K562 (cell line): ENCODE measurements at regions not wholly inside any gene's neighbourhood (a gene's known extent, or its start where the extent isn't known, plus 50 kb on each side); places are given as distances from the start of the nearest gene placed in this dataset.
A peak's percentile ranks its signal among the peaks of the same experiment; 100 is the strongest.

ENCODE experiments used
- ARHGAP35 ChIP-seq: fragments of 450-650 bp; IDR thresholded peaks from 2 replicates; pipeline ENCODE4 v1.6.1; 2018; ENCODE audit not compliant: partially characterized antibody
- DNMT1 ChIP-seq: fragments of 450-650 bp; IDR thresholded peaks from 2 replicates; pipeline ENCODE4 v1.6.1; 2016; ENCODE audit warnings: antibody characterized with exemption, mild to moderate bottlenecking
- EP300 ChIP-seq: IDR thresholded peaks from 2 replicates; pipeline ENCODE4 v1.6.1; 2012; ENCODE audit warnings: low read length, improper control_type of control experiment
- ETS2 ChIP-seq: IDR thresholded peaks from 2 replicates; pipeline ENCODE4 v1.6.1; 2016; ENCODE audit warnings: borderline replicate concordance, missing genetic modification characterization, mild to moderate bottlenecking, moderate library complexity, missing compliant biosample characterization; ENCODE audit not compliant: poor library complexity, severe bottlenecking
- HDAC8 ChIP-seq: fragments of 450-650 bp; IDR thresholded peaks from 2 replicates; pipeline ENCODE4 v1.6.1; 2016; ENCODE audit warnings: mild to moderate bottlenecking, missing genetic modification characterization, moderate library complexity, missing compliant biosample characterization
- L3MBTL2 ChIP-seq: fragments of 450-650 bp; IDR thresholded peaks from 2 replicates; pipeline ENCODE4 v1.6.1; 2016; ENCODE audit warnings: mild to moderate bottlenecking, moderate library complexity
- MITF ChIP-seq: IDR thresholded peaks from 2 replicates; pipeline ENCODE4 v1.6.1; 2014; ENCODE audit warnings: antibody characterized with exemption
- NFXL1 ChIP-seq: fragments of 450-650 bp; formaldehyde crosslinking; IDR thresholded peaks from 2 replicates; pipeline ENCODE4 v1.4.0; 2021; ENCODE audit warnings: mild to moderate bottlenecking
- POLR2B ChIP-seq: fragments of 450-650 bp; IDR thresholded peaks from 2 replicates; pipeline ENCODE4 v1.6.1; 2018; ENCODE audit warnings: low read depth; ENCODE audit not compliant: partially characterized antibody
- PTRF ChIP-seq: fragments of 450-650 bp; IDR thresholded peaks from 2 replicates; pipeline ENCODE4 v1.6.1; 2016; ENCODE audit warnings: mild to moderate bottlenecking, missing genetic modification characterization, missing compliant biosample characterization
- SIN3B ChIP-seq: fragments of 450-650 bp; IDR thresholded peaks from 2 replicates; pipeline ENCODE4 v1.6.1; 2017; ENCODE audit warnings: low read depth, mild to moderate bottlenecking, moderate library complexity
- SMAD4 ChIP-seq: fragments of 250-450 bp; sonication (Bioruptor Pico); conservative IDR thresholded peaks from 2 replicates; pipeline ENCODE4 v1.8.0; 2021; ENCODE audit warnings: inconsistent platforms, mild to moderate bottlenecking, moderate library complexity
- SRF ChIP-seq, 2 experiments: fragments of 250-450, 450-650 bp in 1 of 2; sonication (Bioruptor Pico) in 1 of 2; sonication (generic) in 1 of 2; formaldehyde crosslinking; IDR thresholded peaks; 2 replicates each; pipeline versions ENCODE4 v1.5.0 to v1.5.1; 2020 to 2022; ENCODE audit warnings: mild to moderate bottlenecking in 1 of 2, missing genetic modification reagents in 1 of 2
- TAL1 ChIP-seq: fragments of 450-650 bp; IDR thresholded peaks from 2 replicates; pipeline ENCODE4 v1.6.1; 2016; ENCODE audit warnings: mild to moderate bottlenecking
- USF2 ChIP-seq: sonication (generic); formaldehyde crosslinking; IDR thresholded peaks from 2 replicates; pipeline ENCODE4 v1.5.0; 2020; ENCODE audit warnings: missing genetic modification reagents
- XRCC4 ChIP-seq: IDR thresholded peaks from one replicate; pipeline ENCODE4 v1.6.1; 2011; ENCODE audit not compliant: insufficient read depth, insufficient read length; ENCODE audit errors: extremely low read depth
- ZNF398 ChIP-seq: fragments of 250-450 bp; sonication (Bioruptor Pico); IDR thresholded peaks from 2 replicates; pipeline ENCODE4 v1.8.0; 2021; ENCODE audit warnings: moderate library complexity, mild to moderate bottlenecking, inconsistent platforms
- ZNF512 ChIP-seq: IDR thresholded peaks from 2 replicates; pipeline ENCODE4 v1.6.1; 2016; ENCODE audit warnings: missing genetic modification characterization, missing compliant biosample characterization
- ZNF609 ChIP-seq: sonication (generic); formaldehyde crosslinking; IDR thresholded peaks from 2 replicates; pipeline ENCODE4 v1.8.1; 2023; ENCODE audit warnings: missing genetic modification reagents, mild to moderate bottlenecking, borderline replicate concordance
- ZSCAN29 ChIP-seq: fragments of 450-650 bp; IDR thresholded peaks from 2 replicates; pipeline ENCODE4 v1.6.1; 2017

GRCh38 chr16:55981557-55981956 is 106.4 kb upstream of the CES5A start (continued):
- TF ChIP-seq ZNF609 = no peak
- TF ChIP-seq ARHGAP35 = no peak
- no peak for TF ChIP-seq DNMT1
- TF ChIP-seq ZNF512 = no peak
- peak; percentile 96 for TF ChIP-seq EP300
- no peak for TF ChIP-seq PTRF (tag)
- TF ChIP-seq USF2 (CRISPR knock-in tag) = no peak
- no peak for TF ChIP-seq ZSCAN29
- no peak for TF ChIP-seq POLR2B
- no peak for TF ChIP-seq XRCC4
- TF ChIP-seq SMAD4 = peak; percentile 73
- TF ChIP-seq NFXL1 (CRISPR knock-in tag) = no peak
- TF ChIP-seq HDAC8 (tag) = no peak
- no peak for TF ChIP-seq ZNF398
- TF ChIP-seq L3MBTL2 = no peak
- no peak for TF ChIP-seq SRF (CRISPR knock-in tag; IDR thresholded peaks at IDR 0.05)
- TF ChIP-seq TAL1 = peak; percentile 28; the same call in 1 of the 2 replicates
- no peak for TF ChIP-seq SIN3B
- no peak for TF ChIP-seq ETS2
- no peak for TF ChIP-seq MITF
